ENCODE measurements at regions not wholly inside any gene's neighbourhood (a gene's known extent, or its start where the extent isn't known, plus 50 kb on each side); places are given as distances from the start of the nearest gene placed in this dataset.

DNA sequence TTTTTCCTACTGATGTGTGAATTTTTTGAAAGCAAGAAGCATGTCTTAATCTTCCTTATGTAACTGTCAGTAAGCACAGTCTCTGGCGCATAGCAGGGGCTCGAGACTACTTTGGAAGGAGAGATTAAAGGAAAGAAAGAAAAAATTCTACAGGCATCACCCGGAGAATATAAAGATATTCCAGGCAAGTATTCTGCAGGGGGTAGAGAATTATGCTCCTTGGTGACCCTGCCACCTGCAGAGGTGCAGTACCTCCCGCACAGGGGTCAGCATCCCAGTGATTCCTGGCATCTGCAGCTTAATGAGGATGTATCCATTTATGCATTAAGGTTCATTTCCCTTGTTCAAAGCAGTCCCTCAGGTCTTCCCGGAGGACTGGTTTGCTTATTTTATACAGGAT is 87.6 kb upstream of the WLS start:
- no peak overlapping the region for H3K4me3 ChIP-seq (ENCODE audit: low read length)
- DNase-seq (ENCODE audit: low read depth), result no peak
- TF ChIP-seq, protein P1, sequence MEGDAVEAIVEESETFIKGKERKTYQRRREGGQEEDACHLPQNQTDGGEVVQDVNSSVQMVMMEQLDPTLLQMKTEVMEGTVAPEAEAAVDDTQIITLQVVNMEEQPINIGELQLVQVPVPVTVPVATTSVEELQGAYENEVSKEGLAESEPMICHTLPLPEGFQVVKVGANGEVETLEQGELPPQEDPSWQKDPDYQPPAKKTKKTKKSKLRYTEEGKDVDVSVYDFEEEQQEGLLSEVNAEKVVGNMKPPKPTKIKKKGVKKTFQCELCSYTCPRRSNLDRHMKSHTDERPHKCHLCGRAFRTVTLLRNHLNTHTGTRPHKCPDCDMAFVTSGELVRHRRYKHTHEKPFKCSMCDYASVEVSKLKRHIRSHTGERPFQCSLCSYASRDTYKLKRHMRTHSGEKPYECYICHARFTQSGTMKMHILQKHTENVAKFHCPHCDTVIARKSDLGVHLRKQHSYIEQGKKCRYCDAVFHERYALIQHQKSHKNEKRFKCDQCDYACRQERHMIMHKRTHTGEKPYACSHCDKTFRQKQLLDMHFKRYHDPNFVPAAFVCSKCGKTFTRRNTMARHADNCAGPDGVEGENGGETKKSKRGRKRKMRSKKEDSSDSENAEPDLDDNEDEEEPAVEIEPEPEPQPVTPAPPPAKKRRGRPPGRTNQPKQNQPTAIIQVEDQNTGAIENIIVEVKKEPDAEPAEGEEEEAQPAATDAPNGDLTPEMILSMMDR (conservative IDR thresholded peaks at IDR 0.05; ENCODE audit: low read depth, low read length), result no peak

DNA sequence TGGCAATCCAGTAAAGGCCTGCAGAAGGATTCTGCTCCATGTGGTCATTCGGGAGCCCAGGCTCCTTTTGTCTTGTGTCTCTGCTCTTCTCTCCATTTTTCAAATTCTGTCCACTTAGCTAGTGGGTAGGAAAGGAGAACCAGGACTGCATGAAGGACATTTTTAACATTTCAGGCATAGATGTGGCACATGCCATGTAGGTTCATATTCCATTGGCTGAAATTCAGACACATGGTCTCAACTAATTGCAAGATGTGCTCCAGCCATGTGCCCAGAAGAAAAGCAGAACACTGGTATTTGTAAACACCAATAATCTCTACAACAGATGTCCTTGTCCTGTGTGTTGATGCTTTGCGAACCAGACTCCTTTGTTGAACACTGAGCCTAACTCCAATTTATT is 85.2 kb upstream of the WLS start:
- TF ChIP-seq, protein P1 (conservative IDR thresholded peaks at IDR 0.05; ENCODE audit: low read depth, low read length), result no peak
- H3K4me3 ChIP-seq (ENCODE audit: low read length), result no peak overlapping the region
- no peak for DNase-seq (ENCODE audit: low read depth)

DNA sequence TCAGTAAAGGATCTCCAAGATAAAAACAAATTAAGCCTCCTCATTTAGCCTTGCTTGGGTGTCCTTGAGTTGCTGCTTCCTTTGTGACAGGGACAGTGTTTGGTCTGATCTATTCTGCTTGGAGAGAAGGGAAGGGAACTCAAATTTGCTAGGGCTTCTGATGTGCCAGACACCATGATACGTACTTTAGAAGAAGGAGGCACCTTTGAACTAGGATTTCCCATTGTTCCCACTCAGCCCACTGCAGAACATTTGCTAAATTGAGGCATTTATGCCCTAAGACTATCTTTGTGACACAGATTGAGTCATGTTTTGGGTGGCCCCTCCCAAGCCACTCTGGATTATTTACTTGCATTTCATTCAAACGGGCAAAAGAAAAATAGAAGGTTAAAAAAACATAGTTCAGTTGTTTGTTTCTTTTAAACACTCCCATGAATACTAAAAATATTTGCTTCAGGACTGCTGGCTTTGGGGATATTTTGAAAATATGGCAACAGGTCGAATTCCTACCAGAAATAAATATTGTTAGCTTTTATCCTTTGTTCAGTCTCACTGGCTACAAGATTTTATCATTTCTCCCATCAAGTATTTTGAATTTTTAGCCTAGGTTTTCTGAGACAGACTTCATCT is 81.9 kb upstream of the WLS start:
- no peak for DNase-seq (ENCODE audit: low read depth)
- H3K4me3 ChIP-seq (ENCODE audit: low read length), result no peak overlapping the region

DNA sequence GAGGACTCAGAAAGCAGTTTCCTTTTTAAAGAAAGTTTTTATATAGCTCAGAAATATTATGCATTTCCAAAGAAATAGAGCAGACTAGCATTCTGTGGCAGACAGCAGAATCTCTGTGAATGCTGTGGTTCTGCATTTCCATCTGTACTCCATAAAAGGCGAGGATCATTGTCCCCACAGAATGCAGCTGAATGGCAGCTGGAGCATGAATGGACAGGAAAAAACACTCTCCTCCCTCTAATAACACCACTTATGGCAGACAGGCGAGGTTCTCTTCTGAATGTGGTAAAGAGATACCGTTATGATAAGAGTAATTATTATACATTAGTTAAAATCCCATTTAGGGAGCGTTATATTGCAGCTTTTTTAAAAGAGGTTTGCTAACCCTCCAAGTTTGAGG is 81.4 kb upstream of the WLS start:
- DNase-seq (ENCODE audit: low read depth), result no peak
- TF ChIP-seq, protein P1 (conservative IDR thresholded peaks at IDR 0.05; ENCODE audit: low read depth, low read length), result no peak
- H3K4me3 ChIP-seq (ENCODE audit: low read length), result no peak overlapping the region

More for the DNA sequence above, 81.9 kb upstream of the WLS start:
- TF ChIP-seq, protein P1 (conservative IDR thresholded peaks at IDR 0.05; ENCODE audit: low read depth, low read length), result no peak

DNA sequence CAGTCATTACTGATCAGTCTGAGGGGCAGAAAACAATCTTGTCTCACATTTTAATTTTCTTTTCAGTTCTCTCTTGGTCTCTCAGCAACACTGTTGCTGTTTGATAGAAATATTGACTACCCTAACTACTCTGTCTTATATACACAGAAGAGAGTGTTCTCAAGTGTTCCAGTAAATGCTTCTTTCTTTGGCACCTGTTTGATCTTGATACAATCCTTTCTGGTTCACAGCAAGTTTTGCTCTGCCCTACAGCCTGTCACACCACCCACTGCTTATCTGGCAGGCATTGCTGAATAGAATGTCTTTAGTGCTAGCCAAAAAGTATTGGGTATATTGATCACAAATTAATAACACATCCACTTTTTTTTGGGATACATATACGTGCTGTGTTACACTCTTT is 75.7 kb upstream of the WLS start:
- H3K4me3 ChIP-seq (ENCODE audit: low read length), result no peak overlapping the region
- TF ChIP-seq, protein P1 (conservative IDR thresholded peaks at IDR 0.05; ENCODE audit: low read depth, low read length), result no peak
- no peak for DNase-seq (ENCODE audit: low read depth)

DNA sequence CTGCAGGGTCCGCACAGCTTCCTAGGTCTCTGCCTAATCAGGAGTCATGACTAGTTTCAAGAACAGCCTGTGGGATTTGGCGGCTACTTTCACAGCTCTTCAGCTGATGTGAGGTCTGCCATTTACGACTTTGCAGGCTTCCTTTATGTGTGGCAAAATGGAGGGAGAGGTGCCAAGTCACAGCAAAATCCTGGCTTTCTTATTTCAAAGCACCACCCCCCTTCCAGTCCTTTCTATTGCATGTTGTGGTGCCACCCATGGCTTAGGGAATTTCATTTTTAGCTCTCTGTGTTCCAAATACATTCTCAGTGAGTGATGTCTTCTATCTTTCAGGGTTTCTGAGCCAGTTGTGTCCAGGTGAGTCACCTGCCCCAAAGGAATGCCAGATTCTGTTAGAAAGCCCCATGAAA is 75.1 kb upstream of the WLS start:
- TF ChIP-seq, protein P1 (conservative IDR thresholded peaks at IDR 0.05; ENCODE audit: low read depth, low read length), result no peak
- H3K4me3 ChIP-seq (ENCODE audit: low read length), result no peak overlapping the region
- no peak for DNase-seq (ENCODE audit: low read depth)

DNA sequence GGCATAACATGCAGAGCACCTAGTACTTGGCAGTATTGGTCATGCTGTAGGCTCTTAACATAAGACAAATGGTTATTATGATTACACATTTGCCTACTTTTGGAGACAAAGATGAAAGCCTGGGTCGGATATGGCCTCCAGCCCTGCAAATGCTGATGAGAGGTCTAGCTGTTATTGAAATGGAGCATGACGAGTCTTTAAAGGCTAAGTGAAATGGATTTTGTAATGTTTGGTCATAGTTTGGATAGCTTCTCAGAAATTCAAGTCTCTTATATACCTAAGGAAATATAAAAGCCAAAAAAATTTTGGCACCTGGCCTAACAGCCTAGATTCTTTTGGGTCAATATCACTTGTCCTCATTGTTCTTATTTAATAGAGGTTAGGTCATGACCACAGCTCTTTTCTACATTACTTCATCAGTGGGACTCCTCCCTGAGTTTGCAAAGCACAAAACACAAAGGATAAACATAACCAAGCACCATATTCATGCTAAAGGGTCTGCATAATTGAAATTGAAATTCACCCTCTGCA is 69.2 kb upstream of the WLS start:
- no peak for DNase-seq (ENCODE audit: low read depth)
- TF ChIP-seq, protein P1 (conservative IDR thresholded peaks at IDR 0.05; ENCODE audit: low read depth, low read length), result no peak
- H3K4me3 ChIP-seq (ENCODE audit: low read length), result no peak overlapping the region
